GM18858 (cell line): ENCODE measurements at regions not wholly inside any gene's neighbourhood (a gene's known extent, or its start where the extent isn't known, plus 50 kb on each side); places are given as distances from the start of the nearest gene placed in this dataset.
"Not testable (repeated sequence)": the region's sequence is repeated elsewhere in the genome, so short reads cannot be mapped to it uniquely, and the experiment has no call there.

Source experiments
- ATAC-seq: cut with Tn5 transposase; IDR thresholded peaks from one replicate; pipeline ENCODE4 v1.9.1; 2021; ENCODE audit not compliant: unreplicated experiment

- no peak for ATAC-seq
Measured at GRCh38 chr10:8173243-8173865, 118.9 kb downstream of the GATA3 start.

GRCh38 chr10:8173866-8174243 lies 119.4 kb downstream of the GATA3 start:
- ATAC-seq, result no peak

- no peak for ATAC-seq
Measured at GRCh38 chr10:8174762-8175161, 120.3 kb downstream of the GATA3 start.

GRCh38 chr10:8177526-8177925 lies 123.0 kb downstream of the GATA3 start:
- ATAC-seq, result not testable (repeated sequence)

- not testable (repeated sequence) for ATAC-seq
Measured at GRCh38 chr10:8179773-8180172, 125.3 kb downstream of the GATA3 start.

GRCh38 chr10:8180360-8181109 lies 126.0 kb downstream of the GATA3 start:
- ATAC-seq, result no peak

- ATAC-seq, result no peak
Measured at GRCh38 chr10:8181496-8182157, 127.1 kb downstream of the GATA3 start.

- ATAC-seq, result no peak
Measured at GRCh38 chr10:8182806-8183205, 128.3 kb downstream of the GATA3 start.

GRCh38 chr10:8183241-8183704 lies 128.8 kb downstream of the GATA3 start:
- ATAC-seq, result peak; percentile 78

- ATAC-seq, result no peak
Measured at GRCh38 chr10:8187171-8187666, 132.7 kb downstream of the GATA3 start.

GRCh38 chr10:8189458-8189857 lies 135.0 kb downstream of the GATA3 start:
- no peak for ATAC-seq

GRCh38 chr10:8192301-8192700 lies 137.8 kb downstream of the GATA3 start:
- ATAC-seq, result no peak

- no peak for ATAC-seq
Measured at GRCh38 chr10:8193546-8193945, 139.1 kb downstream of the GATA3 start.

- no peak for ATAC-seq
Measured at GRCh38 chr10:8194050-8194449, 139.6 kb downstream of the GATA3 start.

- no peak for ATAC-seq
Measured at GRCh38 chr10:8206882-8207281, 152.4 kb downstream of the GATA3 start.

GRCh38 chr10:8211631-8212030 lies 157.1 kb downstream of the GATA3 start:
- no peak for ATAC-seq

GRCh38 chr10:8213735-8214134 lies 159.2 kb downstream of the GATA3 start:
- ATAC-seq, result no peak

GRCh38 chr10:8214587-8214986 lies 160.1 kb downstream of the GATA3 start:
- ATAC-seq, result no peak

GRCh38 chr10:8216893-8217292 lies 162.4 kb downstream of the GATA3 start:
- ATAC-seq, result no peak

- no peak for ATAC-seq
Measured at GRCh38 chr10:8221451-8221850, 167.0 kb downstream of the GATA3 start.

GRCh38 chr10:8224591-8224990 lies 170.1 kb downstream of the GATA3 start:
- no peak for ATAC-seq

GRCh38 chr10:8225187-8225586 lies 170.7 kb downstream of the GATA3 start:
- ATAC-seq, result no peak
